ENCODE measurements at regions not wholly inside any gene's neighbourhood (a gene's known extent, or its start where the extent isn't known, plus 50 kb on each side); places are given as distances from the start of the nearest gene placed in this dataset.

- TF ChIP-seq HDAC6 (IDR thresholded peaks at IDR 0.05; ENCODE audit: unreplicated experiment) (no peak), POLR2AphosphoS5 (IDR thresholded peaks at IDR 0.05; ENCODE audit: low read length) (no peak), CTCF (IDR thresholded peaks at IDR 0.05 in 2 of 3, conservative IDR thresholded peaks at IDR 0.05 in 1 of 3; ENCODE audit: control insufficient read depth in 2 of 3, extremely low read depth in 1 of 3, insufficient read depth in 1 of 3, low read depth in 3 of 3, low read length in 3 of 3) (no peak), ZNF622 (IDR thresholded peaks at IDR 0.05) (no peak), EP300 (IDR thresholded peaks at IDR 0.05; ENCODE audit: borderline replicate concordance in 1 of 2, control insufficient read depth in 1 of 2, low read depth in 2 of 2, low read length in 2 of 2) (no peak), BACH1 (IDR thresholded peaks at IDR 0.05; ENCODE audit: borderline replicate concordance) (no peak), NRF1 (conservative IDR thresholded peaks at IDR 0.05; ENCODE audit: low read depth, low read length) (no peak), GABPA (IDR thresholded peaks at IDR 0.05; ENCODE audit: low read depth) (no peak), EED (IDR thresholded peaks at IDR 0.05; ENCODE audit: low read depth) (no peak), POLR2A (IDR thresholded peaks at IDR 0.05; ENCODE audit: low read depth, low read length) (no peak), NR2C2 (IDR thresholded peaks at IDR 0.05; ENCODE audit: borderline replicate concordance, control insufficient read depth, insufficient read length, low read depth) (no peak)
- TF ChIP-seq, protein P1, sequence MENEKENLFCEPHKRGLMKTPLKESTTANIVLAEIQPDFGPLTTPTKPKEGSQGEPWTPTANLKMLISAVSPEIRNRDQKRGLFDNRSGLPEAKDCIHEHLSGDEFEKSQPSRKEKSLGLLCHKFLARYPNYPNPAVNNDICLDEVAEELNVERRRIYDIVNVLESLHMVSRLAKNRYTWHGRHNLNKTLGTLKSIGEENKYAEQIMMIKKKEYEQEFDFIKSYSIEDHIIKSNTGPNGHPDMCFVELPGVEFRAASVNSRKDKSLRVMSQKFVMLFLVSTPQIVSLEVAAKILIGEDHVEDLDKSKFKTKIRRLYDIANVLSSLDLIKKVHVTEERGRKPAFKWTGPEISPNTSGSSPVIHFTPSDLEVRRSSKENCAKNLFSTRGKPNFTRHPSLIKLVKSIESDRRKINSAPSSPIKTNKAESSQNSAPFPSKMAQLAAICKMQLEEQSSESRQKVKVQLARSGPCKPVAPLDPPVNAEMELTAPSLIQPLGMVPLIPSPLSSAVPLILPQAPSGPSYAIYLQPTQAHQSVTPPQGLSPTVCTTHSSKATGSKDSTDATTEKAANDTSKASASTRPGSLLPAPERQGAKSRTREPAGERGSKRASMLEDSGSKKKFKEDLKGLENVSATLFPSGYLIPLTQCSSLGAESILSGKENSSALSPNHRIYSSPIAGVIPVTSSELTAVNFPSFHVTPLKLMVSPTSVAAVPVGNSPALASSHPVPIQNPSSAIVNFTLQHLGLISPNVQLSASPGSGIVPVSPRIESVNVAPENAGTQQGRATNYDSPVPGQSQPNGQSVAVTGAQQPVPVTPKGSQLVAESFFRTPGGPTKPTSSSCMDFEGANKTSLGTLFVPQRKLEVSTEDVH (IDR thresholded peaks at IDR 0.05; ENCODE audit: low read depth, partially characterized antibody), result no peak
- TF ChIP-seq, protein P2, sequence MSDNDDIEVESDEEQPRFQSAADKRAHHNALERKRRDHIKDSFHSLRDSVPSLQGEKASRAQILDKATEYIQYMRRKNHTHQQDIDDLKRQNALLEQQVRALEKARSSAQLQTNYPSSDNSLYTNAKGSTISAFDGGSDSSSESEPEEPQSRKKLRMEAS (IDR thresholded peaks at IDR 0.05; ENCODE audit: low read depth, low read length), result no peak
These were observed 185.2 kb downstream of the CSNK2A3 start for GRCh38 chr11:11167806-11168205.
